Stimulated activated CD8-positive, alpha-beta memory T cell treated with anti-CD3 and anti-CD28 coated beads, Interleukin-4, amount 100 ng/mL, for 48 hours (primary cell): ENCODE measurements at regions not wholly inside any gene's neighbourhood (a gene's known extent, or its start where the extent isn't known, plus 50 kb on each side); places are given as distances from the start of the nearest gene placed in this dataset.

Experiments
- DNase-seq: peaks from one replicate; pipeline ENCODE4 v3.0.0-alpha.2; 2020

DNA sequence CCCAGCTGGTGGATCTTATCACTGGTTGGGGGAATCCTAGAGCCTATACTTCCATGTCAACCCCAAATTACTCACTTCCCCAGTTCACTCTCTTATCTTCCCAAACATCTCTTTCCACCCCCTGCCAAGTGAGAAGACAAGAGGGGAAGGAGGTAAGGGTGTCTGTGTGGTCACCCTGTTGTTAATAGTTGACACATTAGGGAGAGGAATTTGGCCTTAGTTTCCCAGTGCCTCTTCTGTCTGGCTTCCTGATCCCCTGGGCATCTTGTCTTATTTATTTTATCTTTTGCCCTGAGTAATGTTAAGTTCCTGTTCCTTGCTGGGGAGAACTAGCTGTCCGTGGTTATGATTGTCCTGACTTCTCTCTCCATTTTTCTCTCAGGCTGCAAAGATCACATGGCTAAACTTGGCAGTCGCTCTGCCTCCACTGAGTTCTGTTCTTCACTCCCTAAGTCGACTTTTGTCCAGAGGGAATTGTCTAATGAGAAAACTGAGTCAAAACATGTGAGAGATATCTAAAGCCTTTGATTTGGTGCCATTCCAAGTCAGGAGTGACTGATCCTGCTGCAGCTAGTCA lies 157.1 kb upstream of the SYT6 start:
- DNase-seq = no peak

DNA sequence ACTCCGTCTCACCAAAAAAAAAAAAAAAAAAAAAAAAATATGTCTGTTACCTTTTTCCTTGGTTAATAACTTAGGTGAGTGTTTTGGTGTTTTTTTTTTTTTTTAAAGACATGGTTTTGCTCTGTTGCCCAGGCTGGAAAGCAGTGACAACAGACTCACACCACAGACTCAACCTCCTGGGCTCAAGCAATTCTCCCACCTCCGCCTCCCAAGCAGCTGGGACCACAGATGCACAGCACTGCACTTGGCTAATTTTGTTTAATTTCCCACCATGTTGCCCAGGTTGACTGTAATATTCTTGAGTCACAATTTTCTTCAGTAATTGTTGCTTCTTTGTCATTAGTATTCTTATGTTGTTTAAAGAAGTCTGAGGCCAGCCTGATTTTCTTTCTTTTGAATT lies 149.2 kb upstream of the SYT6 start:
- DNase-seq = no peak

DNA sequence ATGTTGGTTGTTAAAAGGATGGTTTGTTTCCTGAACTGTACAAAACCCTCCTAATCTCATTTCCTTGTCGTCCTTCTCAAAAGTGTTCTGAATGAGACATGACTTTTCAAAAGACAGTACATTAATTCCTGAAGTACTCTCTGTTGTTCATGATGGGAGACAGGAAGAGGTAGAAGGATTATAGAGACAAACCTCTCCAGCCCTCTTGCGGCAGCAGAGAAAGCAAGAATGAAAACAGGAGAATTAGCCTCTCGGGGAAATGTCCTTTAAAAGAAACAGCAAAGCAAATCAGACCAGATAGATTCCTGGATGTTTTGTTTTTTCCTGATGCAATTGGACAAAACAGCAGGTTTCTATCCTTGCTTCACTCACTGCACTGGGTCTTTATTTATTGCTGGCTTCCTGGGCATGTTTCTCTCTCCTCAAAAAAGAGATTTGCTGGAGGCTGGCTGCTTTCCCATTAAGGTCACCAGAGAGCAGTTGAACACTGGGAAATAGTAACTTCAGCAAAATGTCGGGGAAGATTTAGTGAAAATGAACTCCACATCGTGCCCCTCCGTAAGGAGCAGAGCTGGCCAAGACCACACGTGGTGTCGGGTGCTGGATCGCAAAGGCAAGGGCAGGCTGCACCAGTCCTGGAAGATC lies 145.8 kb upstream of the SYT6 start:
- no peak for DNase-seq

DNA sequence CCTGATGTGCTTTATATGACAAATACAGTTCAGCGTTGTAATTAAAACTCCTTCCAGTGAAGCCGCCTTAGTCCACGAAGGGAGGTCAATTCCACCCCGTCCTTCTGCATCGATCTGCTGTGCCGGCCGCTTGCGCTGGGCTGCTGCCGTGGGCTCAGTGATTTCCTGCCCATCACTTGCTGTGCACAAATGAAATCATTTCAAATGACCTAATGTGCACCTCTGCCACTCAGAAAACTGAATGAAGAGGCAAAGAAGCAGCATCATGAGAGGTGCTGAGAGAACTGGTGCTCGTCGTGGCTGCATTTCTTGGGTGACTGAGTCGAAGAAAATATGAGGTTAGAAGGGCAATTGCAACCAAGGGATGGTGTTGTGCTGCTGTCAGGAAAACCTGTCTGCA lies 144.3 kb upstream of the SYT6 start:
- no peak for DNase-seq

DNA sequence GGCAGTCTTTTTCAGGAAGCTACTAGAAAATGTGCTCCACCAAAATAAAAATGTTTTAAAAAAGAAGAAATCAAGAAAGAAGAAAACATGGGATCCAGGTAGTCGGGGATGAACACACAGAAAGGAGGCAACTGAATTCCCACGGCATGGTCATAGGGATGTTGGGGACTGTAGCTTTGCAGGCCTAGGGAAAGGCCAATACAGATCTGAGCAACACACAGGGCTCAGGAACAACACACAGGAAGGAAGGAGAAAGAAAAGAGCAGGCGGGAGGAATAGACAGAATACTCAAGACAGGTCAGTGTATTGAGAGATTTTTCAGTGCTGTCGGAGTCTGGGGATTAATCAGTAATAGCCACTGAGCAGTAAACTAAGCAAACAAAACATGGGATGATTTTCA lies 142.7 kb upstream of the SYT6 start:
- no peak for DNase-seq

DNA sequence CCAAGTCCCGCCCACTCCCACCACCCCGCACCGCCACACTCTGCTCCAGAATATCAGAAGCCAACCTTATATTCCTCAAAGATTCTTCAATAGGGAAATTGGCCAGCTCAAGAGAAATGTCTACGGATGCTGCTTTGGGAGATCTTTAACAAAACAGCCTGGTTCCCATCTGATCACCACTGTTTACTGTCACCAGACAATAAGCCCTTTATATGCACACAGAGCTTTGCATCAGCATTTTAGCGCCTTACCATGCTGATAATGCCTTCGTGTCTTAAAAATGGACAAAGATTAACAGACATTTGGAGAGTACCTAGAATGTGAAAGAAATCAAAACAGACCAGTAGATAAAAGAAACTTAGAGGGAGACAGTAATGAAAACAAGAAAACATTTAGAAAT lies 141.7 kb upstream of the SYT6 start:
- DNase-seq = no peak

DNA sequence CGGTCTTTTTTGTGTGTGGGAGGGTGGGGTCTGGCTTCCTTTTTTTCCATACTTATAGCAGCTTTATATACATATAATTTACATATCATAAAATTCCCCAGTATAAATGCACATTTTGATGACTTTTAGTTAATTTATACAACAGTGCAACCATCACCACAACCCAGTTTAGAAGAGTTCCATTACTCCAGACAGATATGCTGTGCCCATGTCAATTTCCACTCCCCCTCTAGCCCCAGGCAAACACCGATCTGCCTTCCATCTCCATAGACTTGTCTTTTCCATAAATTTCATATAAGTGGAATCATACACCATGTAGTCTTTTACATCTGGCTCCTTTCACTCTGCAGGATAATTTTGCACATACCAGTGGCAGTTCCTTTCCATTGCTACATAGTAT lies 139.2 kb upstream of the SYT6 start:
- no peak for DNase-seq

DNA sequence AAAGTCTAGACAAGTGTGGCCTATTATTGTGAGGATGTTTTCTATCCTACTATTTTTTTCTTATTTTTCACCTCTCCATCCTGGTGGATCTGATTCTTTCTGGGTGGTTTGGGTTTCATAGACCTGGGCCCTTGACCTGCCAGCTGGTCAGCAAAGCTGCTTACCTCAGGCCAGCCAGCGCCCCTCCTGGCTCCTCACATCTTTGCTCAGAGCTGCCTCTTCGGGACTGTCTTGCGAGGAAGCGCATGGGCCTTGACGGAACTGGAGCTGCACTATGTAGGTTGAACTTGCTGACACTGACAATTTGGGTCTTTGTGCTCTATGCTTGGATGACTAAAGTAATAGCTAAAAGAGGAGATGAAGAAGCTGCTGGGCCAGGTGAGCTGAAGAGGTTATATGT lies 138.5 kb upstream of the SYT6 start:
- DNase-seq = no peak

DNA sequence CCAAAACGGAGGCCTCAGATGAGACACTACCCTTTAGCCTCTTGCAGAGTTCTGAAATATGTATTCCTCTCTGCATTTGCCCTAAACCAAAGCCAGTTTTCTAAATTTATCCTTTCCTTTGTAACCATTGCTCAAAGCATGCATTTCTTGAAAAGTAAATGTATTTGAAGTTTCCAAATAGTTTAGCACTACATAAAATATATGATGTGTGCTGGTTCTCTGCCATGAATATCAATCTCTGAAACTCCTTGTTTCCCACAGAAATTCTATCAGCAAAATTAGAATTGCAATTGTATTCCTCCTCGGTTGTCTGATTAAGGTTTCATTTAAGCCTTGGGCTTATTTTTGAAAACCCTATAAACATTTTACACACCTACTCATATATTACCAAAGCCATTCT lies 137.1 kb upstream of the SYT6 start:
- no peak for DNase-seq

DNA sequence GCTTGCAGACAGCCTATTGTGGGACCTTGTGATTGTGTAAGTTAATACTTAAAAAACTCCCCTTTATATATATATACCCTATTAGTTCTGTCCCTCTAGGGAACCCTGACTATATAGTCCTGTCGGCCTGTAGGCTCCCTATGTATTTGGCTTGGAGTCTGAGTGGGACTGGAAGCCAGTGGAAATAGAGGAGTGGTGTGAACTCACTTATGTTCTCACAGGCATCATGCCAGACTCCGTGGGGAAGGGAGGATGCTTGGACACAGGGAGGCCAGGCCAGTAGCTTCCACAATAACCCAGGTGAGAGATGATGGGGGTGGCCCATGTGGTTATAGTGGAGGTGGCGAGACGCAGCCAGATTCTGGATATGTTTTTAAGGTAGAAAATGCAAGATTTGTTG lies 136.7 kb upstream of the SYT6 start:
- no peak for DNase-seq

DNA sequence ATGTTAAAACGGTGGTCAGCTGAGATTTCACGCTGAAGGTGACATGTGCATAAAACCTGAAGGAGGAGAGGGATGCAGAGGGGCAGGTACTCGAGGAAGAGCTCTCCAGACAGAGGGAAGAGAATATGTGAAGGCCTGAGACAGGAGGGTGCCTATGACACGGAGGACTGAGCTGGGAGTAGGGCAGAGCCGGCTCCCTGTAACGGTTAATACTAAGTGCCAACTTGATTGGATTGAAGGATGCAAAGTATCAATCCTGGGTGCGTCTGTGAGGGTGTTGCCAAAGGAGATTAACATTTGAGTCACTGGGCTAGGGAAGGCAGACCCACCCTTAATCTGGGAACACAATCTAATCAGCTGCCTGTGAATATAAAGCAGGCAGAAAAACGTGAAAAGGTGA lies 136.2 kb upstream of the SYT6 start:
- no peak for DNase-seq

DNA sequence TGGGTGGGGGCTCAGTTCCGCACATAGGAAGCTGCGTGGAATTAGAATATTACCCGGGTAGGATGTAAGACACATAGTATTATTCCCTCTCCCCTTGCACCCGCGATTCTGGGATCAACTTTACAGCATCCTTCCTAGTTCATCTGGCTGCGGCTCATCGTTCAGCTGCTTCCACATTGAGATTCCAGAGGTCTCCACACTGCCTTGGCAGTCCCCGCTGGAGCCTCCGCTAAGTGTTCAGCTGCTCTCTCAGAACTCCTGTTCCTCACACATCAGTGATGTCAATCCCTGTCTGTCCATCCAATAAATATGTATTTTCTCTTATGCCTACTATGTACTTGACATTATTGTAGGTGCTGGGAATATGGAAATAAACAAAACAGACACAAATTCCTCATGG lies 135.6 kb upstream of the SYT6 start:
- DNase-seq = no peak

DNA sequence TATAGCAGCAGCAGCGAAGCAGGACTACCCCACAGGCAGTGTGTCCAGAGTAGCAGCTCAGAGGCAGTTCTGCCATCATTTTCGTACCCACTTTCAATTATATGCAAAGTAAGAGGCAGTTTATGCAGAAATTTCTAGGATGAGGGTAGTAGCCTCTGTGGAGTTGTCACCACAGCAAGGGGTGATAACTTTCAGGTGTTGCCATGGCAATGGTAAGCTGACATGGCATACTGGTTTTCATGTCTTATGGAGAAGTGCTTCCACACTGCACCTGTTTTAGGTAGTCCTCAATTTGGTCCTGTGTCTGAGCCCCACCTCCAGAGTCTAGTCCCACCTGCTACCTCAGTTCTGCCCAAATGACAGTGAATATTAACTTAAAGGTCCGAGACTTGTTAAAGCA lies 133.3 kb upstream of the SYT6 start:
- no peak for DNase-seq

DNA sequence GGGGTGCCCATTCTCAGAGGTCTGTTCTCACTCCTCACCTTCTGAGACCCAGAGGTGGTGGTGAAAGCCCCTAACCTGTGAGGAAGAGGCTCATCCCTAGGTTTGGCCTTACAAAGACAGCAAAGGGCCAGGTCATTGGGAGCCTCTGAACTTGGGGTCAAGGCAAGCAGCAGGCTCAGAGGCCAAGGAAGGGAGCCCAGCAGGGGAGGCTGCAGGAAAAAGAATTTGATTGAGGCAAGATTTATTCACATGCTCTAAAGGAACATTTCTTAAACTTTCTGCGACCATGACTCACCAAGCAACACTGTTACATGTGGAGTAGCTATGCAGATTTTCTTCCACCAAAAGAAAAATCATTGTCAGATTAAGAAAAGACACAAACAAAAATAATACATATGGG lies 132.5 kb upstream of the SYT6 start:
- DNase-seq = no peak

DNA sequence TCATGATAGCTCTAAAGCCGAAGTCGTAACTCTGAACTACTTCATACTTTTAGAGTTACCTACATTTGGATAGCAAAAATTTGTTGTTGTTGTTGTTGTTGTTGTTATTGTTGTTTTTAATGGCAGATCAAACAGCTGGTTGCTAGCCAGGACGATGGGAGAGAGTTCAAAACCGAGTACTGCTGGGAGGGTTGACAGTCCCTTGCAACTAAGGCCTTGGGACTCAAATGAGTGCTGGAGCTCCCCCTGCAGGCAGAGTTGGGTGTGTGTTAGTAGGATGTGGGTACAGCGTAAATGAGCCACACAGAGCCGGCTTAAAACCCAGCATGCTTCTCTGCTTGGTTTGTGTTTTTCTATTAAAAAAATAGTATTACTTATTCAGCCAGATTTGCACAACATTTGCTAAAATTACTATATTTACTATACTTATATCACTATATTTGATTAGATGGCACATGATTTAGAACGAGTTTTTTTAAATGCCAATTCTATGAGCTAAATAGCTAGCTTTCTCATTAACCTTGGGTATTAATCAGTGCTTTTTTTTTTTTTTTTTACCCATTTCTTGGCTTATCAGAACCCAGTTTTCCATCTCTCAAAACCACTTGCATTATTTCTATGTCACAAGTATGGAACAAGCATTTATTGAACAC lies 129.2 kb upstream of the SYT6 start:
- peak; percentile 91 for DNase-seq

DNA sequence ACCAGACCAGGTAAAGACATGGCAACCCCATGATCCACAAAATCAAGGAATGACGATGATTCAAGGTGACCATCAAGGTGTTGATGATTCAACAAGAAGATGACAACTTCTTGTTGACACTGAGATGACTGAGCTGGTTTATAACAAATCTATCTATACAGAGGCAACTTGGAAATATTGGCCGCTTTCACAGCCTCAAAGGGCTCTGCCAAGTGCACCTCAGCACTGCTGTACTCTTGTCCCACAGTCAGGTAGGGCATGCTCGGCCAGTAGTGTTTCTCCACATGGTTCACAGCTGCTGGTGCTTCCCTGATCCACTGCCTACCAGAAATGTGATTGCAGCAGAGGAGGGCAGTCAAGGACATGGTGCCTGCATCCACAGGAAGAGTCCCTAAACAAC lies 125.2 kb upstream of the SYT6 start:
- no peak for DNase-seq

DNA sequence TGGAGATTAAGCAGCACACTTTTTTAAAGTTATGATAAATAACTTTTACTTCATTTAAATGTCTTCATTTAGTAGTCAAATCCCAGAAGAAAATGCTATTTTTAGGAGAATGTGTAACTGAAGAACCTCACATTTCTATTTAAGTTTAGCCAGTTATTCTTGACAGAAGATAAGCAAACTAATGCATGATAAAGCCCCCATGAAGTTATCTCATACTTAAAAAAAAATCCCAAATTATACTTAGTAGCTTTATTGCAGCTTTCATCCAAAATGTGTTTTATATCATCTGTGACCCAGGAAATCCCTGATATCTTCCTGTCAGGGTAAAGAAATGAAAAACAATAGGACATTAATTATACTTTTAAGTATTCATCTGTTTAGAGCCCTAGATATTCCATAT lies 124.8 kb upstream of the SYT6 start:
- DNase-seq = no peak

DNA sequence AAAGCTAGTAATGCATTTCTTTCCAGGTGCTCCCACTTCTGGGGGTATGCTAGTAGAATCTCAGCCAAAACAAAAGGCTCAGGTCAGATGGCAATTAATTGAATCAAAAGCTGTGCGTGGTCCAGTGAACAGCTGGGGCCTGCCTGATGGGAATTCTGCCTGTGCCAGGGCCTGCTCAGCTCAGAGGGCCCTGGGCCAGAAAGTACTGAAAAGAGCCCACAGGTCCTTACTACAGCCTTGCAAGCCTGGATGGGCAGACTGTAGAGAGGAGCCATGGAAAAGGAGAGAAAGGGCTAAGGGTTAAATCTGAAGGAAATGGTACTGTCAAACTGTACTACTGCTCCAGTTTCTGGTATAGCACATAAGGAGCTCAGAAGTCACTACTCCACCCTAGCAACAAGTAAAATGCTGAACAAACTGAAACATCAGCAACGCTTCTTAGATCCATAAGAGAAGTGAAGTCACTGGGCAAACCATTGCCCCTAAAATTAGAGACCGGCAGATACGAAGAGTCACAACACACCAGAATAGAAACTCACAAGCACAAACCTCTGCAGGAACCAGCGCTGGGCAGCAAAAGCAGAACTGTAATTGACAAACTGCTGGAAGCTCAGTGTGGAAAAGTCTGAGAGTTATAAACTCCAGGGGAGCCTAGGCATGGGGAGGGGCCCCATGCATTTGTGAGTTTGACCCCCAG lies 121.1 kb upstream of the SYT6 start:
- DNase-seq = no peak

DNA sequence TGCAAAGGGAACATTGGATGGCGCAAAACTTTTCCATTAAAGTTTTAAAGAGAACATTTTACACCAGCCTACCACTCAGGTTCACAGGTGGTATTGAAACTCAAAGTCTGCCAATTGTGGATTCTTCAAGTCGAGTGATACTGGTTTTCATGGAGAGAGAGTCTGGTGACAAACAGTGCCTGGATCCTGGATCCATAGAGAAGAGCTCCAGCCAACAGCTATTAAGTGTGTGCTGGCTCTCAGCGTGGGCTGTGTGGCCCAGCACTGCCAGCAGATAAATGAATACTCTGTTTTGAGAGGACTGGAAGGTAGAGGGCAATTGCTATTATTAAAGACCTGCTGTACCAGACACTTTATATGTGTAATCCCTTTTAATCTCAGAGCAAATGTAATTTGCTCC lies 118.9 kb upstream of the SYT6 start:
- DNase-seq = no peak

DNA sequence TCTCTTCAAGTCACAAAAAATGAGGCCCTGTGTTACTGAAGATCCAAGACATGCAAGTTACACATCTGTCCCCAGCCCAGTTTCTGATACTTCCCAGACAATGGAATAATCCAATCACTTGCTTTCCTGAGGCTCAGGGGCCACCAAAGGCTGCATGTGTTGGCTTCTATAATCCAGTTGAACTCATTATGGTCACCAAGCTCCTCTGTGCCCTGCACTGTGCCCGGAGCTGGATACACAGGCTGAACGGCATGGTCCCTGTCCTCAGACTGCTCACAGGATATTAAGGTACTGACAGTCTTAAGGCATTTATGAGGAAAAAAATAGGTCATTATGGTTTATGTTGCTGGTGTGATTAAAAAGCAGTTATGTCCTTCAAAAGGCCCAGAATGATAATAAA lies 117.0 kb upstream of the SYT6 start:
- no peak for DNase-seq

DNA sequence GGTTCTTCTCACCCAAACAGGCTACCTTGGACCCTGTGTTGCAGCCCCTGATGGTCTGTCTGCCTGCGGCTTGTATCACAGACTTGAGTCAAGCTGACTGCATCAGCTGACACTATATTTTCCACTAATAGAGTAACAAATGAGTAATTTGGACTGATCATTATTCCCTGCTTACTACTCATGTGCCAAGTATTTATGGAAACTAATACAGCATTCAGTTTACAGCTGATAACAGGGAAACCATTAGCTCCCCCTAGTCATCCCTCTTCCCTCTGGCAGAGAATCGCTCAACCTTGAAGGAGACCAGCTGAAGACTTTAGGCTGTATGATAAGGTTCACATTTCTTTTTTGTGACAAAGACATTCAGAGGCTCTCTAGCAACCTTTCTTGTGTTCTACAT lies 116.6 kb upstream of the SYT6 start:
- DNase-seq = no peak

DNA sequence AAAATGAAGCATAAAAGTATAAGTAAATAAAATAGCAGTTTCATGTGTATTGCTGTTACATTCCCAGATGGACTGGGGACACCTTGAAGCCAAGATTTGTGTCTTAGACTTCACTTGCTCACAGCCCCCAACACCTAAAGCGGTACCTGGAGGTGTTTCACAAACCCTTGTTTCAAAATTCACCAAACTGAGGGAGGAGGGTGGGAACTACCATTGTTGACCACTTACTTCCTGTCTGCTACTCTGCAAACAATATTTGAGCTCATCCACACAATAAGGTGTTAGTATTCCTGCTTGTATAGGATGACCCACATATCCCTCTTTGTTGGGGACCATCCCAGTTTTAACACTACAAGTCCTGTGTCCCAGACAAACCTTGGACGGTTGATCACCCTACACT lies 115.9 kb upstream of the SYT6 start:
- DNase-seq = no peak

DNA sequence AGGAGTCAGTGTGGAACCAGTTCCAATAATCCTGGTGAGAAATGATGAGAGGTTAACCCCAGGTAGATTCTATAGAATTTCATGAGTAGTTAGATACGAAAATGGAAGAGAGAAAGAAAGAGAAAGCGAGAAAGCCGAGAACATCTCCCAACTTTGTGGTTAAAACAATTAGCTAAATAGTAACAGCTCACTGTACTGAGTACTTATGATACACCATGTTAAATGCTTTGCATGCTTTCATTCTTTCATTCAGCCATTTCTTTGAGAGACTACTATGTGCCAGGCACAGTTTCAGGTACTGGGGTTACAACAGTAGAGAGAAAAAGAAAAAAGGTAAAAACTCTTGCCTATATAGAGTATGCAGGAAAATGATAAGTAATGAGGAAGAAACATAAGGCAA lies 109.7 kb upstream of the SYT6 start:
- DNase-seq = no peak

DNA sequence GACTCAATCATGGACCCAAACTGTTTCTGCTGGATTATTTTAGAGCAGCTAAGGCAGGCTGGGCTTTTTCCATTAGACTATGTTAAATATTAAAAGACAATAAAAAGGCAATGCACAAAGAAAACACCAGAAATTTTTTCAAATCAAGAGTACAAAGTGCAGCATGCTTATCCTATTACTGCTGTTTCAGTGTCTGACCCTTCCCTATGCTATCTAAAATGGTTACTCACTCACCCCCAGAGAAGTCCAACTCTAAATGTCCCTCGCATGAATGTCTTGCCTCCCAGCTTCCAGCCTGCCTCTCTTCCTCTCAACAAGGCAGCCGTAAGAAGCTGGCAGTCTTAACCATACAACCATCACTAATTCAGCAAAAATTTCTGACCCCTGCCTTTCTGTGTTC lies 108.7 kb upstream of the SYT6 start:
- no peak for DNase-seq
